GM23338 (cell line): ENCODE measurements at regions not wholly inside any gene's neighbourhood (a gene's known extent, or its start where the extent isn't known, plus 50 kb on each side); places are given as distances from the start of the nearest gene placed in this dataset.

Source experiments
- ATAC-seq: fragments of 200-7000 bp; cut with Tn5 transposase; 3 replicates; pipeline ENCODE4 v1.9.1; 2020
- DNase-seq: peaks from one replicate; pipeline ENCODE4 v3.0.0-alpha.2; 2015; ENCODE audit warnings: low spot score
- H2AFZ ChIP-seq: fragments of 200-600 bp; sonication (generic); 2 replicates; pipeline ENCODE4 v1.8.0; 2016; ENCODE audit warnings: antibody characterized with exemption, mild to moderate bottlenecking, moderate library complexity
- H3F3A ChIP-seq: fragments of 200-600 bp; sonication (generic); replicated peaks from 2 replicates; pipeline ENCODE4 v1.8.0; 2017; ENCODE audit warnings: antibody characterized with exemption, mixed run types, low read depth
- H3K27ac ChIP-seq: fragments of 200-600 bp; sonication (generic); 2 replicates; pipeline ENCODE4 v1.6.1; 2016; ENCODE audit warnings: low read depth
- H3K27me3 ChIP-seq: fragments of 200-600 bp; sonication (generic); 2 replicates; pipeline ENCODE4 v1.8.0; 2016; ENCODE audit warnings: mild to moderate bottlenecking, mixed run types, moderate library complexity; ENCODE audit not compliant: insufficient read depth
- H3K36me3 ChIP-seq: fragments of 200-600 bp; sonication (generic); 2 replicates; pipeline ENCODE4 v1.8.0; 2016; ENCODE audit warnings: mild to moderate bottlenecking; ENCODE audit not compliant: insufficient read depth
- H3K4me1 ChIP-seq: fragments of 200-600 bp; sonication (generic); 2 replicates; pipeline ENCODE4 v1.8.0; 2016; ENCODE audit warnings: mild to moderate bottlenecking, moderate library complexity; ENCODE audit not compliant: insufficient read depth
- H3K4me2 ChIP-seq: fragments of 200-600 bp; sonication (generic); 2 replicates; pipeline ENCODE4 v1.7.1; 2017; ENCODE audit warnings: mixed run types
- H3K4me3 ChIP-seq: fragments of 200-600 bp; sonication (generic); 2 replicates; pipeline ENCODE4 v1.6.1; 2016; ENCODE audit warnings: mixed run types
- H3K79me2 ChIP-seq: fragments of 200-600 bp; sonication (generic); replicated peaks from 2 replicates; pipeline ENCODE4 v1.8.0; 2017; ENCODE audit warnings: mild to moderate bottlenecking; ENCODE audit not compliant: insufficient read depth
- H3K9me2 ChIP-seq: fragments of 200-600 bp; sonication (generic); 2 replicates; pipeline ENCODE4 v1.8.0; 2017; ENCODE audit not compliant: insufficient read depth
- H4K20me1 ChIP-seq: fragments of 200-600 bp; sonication (generic); replicated peaks from 2 replicates; pipeline ENCODE4 v1.8.0; 2017; ENCODE audit warnings: mild to moderate bottlenecking; ENCODE audit not compliant: insufficient read depth
- H3K27ac Mint-ChIP-seq: 2 replicates; pipeline ENCODE4 v1.8.0; 2020; ENCODE audit warnings: inconsistent platforms, mild to moderate bottlenecking, moderate library complexity, mixed read lengths
- H3K27me3 Mint-ChIP-seq: 3 replicates; pipeline ENCODE4 v1.8.0; 2022; ENCODE audit warnings: low read depth, mild to moderate bottlenecking, moderate library complexity, mixed read lengths, inconsistent platforms; ENCODE audit not compliant: insufficient read depth, poor library complexity
- H3K36me3 Mint-ChIP-seq: 3 replicates; pipeline ENCODE4 v1.8.0; 2021; ENCODE audit warnings: low read depth, mild to moderate bottlenecking, inconsistent platforms, moderate library complexity, mixed read lengths
- H3K4me1 Mint-ChIP-seq: 3 replicates; pipeline ENCODE4 v1.8.0; 2020; ENCODE audit warnings: mild to moderate bottlenecking, inconsistent platforms, mixed read lengths
- H3K4me3 Mint-ChIP-seq: 3 replicates; pipeline ENCODE4 v1.8.0; 2021; ENCODE audit warnings: moderate library complexity, mild to moderate bottlenecking, inconsistent platforms, mixed read lengths
- H3K9me3 Mint-ChIP-seq: 3 replicates; pipeline ENCODE4 v1.8.0; 2020; ENCODE audit warnings: moderate library complexity, mild to moderate bottlenecking, inconsistent platforms, mixed read lengths
- CREB1 ChIP-seq: fragments of 250-450 bp; sonication (Bioruptor Pico); IDR thresholded peaks from 2 replicates; pipeline ENCODE4 v1.5.0; 2020; ENCODE audit warnings: low read depth, mild to moderate bottlenecking, moderate library complexity
- EZH2 ChIP-seq: fragments of 200-600 bp; sonication (generic); IDR thresholded peaks from one replicate; pipeline ENCODE4 v1.8.0; 2017; ENCODE audit warnings: antibody characterized with exemption, mild to moderate bottlenecking, low read depth; ENCODE audit not compliant: unreplicated experiment
- EZH2phosphoT487 ChIP-seq: fragments of 200-600 bp; sonication (generic); IDR thresholded peaks from one replicate; pipeline ENCODE4 v1.8.1; 2018; ENCODE audit warnings: antibody characterized with exemption; ENCODE audit not compliant: unreplicated experiment
- JUNB ChIP-seq: IDR thresholded peaks from one replicate; pipeline ENCODE4 v1.6.1; 2016; ENCODE audit warnings: antibody characterized with exemption; ENCODE audit not compliant: unreplicated experiment
- NANOG ChIP-seq: IDR thresholded peaks from 2 replicates; pipeline ENCODE4 v1.6.1; 2016; ENCODE audit warnings: antibody characterized with exemption, borderline replicate concordance
- POLR2AphosphoS5 ChIP-seq: IDR thresholded peaks from 2 replicates; pipeline ENCODE4 v1.6.1; 2016; ENCODE audit warnings: antibody characterized with exemption, low read depth
- STAT1 ChIP-seq: IDR thresholded peaks from one replicate; pipeline ENCODE4 v1.6.1; 2016; ENCODE audit warnings: antibody characterized with exemption; ENCODE audit not compliant: unreplicated experiment
- ZNF114 ChIP-seq: fragments of 250-450 bp; sonication (Bioruptor Pico); IDR thresholded peaks from 2 replicates; pipeline ENCODE4 v1.5.0; 2020; ENCODE audit warnings: mild to moderate bottlenecking, moderate library complexity
- ZNF331 ChIP-seq: fragments of 250-450 bp; sonication (Bioruptor Pico); IDR thresholded peaks from 2 replicates; pipeline ENCODE4 v1.5.0; 2020; ENCODE audit warnings: low read depth, mild to moderate bottlenecking, moderate library complexity
- TF ChIP-seq, protein P1 (sequence below), 2 experiments: fragments of 200-600 bp in 1 of 2; sonication (generic) in 1 of 2; conservative IDR thresholded peaks; 2 replicates each; pipeline versions ENCODE4 v1.5.1 to v1.6.1; 2016 to 2017; ENCODE audit warnings: antibody characterized with exemption in 2 of 2, low read depth in 2 of 2, mild to moderate bottlenecking in 2 of 2, moderate library complexity in 1 of 2
- TF ChIP-seq, protein P2 (sequence below): IDR thresholded peaks from one replicate; pipeline ENCODE4 v1.6.1; 2018; ENCODE audit warnings: antibody characterized with exemption; ENCODE audit not compliant: unreplicated experiment
- TF ChIP-seq, protein P3 (sequence below): IDR thresholded peaks from 2 replicates; pipeline ENCODE4 v1.6.1; 2016; ENCODE audit warnings: antibody characterized with exemption
- TF ChIP-seq, protein P4 (sequence below): fragments of 250-450 bp; sonication (Bioruptor Pico); IDR thresholded peaks from 2 replicates; pipeline ENCODE4 v1.5.0; 2020; ENCODE audit warnings: mild to moderate bottlenecking, moderate library complexity

DNA sequence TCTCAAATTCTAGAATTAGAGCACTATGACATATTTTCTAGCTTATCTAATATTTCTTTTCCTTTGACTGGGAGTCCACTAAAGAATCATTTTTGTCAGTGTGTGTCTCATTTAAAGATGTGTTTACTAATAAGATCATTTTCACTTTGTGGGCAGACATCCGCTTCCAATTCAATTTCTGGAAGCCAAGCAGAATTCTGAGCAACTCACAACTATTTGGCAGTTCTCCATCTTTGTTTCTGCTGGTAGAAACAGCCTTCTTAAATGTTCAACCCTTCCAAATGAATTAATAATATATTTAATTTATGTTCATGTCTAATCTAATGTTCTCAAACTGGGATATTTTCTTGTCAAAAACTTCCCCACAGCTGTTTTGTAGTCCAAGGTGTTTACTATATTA, 411.8 kb downstream of the KCTD12 start:
- Histone ChIP-seq H3K79me2 (no peaks in the 10 kb centered on the region), H3F3A (no peaks in the 10 kb centered on the region), H3K27me3 (no peaks in the 10 kb centered on the region), H3K4me1 (no peaks in the 10 kb centered on the region), H2AFZ (no peak overlapping the region), H3K9me2 (no peaks in the 10 kb centered on the region), H3K4me2 (no peak overlapping the region), H3K4me3 (no peak overlapping the region), H3K27ac (no peak overlapping the region), H3K36me3 (no peaks in the 10 kb centered on the region), H4K20me1 (no peaks in the 10 kb centered on the region)
- Mint-ChIP-seq H3K36me3 (no peaks in the 10 kb centered on the region), H3K4me1 (no peaks in the 10 kb centered on the region), H3K27ac (no peak overlapping the region), H3K4me3 (no peak overlapping the region), H3K9me3 (no peaks in the 10 kb centered on the region; the same call in 1 of the 3 replicates), H3K27me3 (no peaks in the 10 kb centered on the region)
- TF ChIP-seq, protein P1, sequence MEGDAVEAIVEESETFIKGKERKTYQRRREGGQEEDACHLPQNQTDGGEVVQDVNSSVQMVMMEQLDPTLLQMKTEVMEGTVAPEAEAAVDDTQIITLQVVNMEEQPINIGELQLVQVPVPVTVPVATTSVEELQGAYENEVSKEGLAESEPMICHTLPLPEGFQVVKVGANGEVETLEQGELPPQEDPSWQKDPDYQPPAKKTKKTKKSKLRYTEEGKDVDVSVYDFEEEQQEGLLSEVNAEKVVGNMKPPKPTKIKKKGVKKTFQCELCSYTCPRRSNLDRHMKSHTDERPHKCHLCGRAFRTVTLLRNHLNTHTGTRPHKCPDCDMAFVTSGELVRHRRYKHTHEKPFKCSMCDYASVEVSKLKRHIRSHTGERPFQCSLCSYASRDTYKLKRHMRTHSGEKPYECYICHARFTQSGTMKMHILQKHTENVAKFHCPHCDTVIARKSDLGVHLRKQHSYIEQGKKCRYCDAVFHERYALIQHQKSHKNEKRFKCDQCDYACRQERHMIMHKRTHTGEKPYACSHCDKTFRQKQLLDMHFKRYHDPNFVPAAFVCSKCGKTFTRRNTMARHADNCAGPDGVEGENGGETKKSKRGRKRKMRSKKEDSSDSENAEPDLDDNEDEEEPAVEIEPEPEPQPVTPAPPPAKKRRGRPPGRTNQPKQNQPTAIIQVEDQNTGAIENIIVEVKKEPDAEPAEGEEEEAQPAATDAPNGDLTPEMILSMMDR (conservative IDR thresholded peaks at IDR 0.05; ENCODE audit: low read depth in 2 of 2): no peak
- TF ChIP-seq ZNF331 (no peak), EZH2 (no peak), EZH2phosphoT487 (no peak), JUNB (no peak), NANOG (no peak), ZNF114 (CRISPR knock-in tag) (no peak), STAT1 (no peak), POLR2AphosphoS5 (no peak), CREB1 (no peak)
- TF ChIP-seq, protein P2, sequence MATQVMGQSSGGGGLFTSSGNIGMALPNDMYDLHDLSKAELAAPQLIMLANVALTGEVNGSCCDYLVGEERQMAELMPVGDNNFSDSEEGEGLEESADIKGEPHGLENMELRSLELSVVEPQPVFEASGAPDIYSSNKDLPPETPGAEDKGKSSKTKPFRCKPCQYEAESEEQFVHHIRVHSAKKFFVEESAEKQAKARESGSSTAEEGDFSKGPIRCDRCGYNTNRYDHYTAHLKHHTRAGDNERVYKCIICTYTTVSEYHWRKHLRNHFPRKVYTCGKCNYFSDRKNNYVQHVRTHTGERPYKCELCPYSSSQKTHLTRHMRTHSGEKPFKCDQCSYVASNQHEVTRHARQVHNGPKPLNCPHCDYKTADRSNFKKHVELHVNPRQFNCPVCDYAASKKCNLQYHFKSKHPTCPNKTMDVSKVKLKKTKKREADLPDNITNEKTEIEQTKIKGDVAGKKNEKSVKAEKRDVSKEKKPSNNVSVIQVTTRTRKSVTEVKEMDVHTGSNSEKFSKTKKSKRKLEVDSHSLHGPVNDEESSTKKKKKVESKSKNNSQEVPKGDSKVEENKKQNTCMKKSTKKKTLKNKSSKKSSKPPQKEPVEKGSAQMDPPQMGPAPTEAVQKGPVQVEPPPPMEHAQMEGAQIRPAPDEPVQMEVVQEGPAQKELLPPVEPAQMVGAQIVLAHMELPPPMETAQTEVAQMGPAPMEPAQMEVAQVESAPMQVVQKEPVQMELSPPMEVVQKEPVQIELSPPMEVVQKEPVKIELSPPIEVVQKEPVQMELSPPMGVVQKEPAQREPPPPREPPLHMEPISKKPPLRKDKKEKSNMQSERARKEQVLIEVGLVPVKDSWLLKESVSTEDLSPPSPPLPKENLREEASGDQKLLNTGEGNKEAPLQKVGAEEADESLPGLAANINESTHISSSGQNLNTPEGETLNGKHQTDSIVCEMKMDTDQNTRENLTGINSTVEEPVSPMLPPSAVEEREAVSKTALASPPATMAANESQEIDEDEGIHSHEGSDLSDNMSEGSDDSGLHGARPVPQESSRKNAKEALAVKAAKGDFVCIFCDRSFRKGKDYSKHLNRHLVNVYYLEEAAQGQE: no peak
- TF ChIP-seq, protein P3, sequence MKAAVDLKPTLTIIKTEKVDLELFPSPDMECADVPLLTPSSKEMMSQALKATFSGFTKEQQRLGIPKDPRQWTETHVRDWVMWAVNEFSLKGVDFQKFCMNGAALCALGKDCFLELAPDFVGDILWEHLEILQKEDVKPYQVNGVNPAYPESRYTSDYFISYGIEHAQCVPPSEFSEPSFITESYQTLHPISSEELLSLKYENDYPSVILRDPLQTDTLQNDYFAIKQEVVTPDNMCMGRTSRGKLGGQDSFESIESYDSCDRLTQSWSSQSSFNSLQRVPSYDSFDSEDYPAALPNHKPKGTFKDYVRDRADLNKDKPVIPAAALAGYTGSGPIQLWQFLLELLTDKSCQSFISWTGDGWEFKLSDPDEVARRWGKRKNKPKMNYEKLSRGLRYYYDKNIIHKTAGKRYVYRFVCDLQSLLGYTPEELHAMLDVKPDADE: no peak
- TF ChIP-seq, protein P4, sequence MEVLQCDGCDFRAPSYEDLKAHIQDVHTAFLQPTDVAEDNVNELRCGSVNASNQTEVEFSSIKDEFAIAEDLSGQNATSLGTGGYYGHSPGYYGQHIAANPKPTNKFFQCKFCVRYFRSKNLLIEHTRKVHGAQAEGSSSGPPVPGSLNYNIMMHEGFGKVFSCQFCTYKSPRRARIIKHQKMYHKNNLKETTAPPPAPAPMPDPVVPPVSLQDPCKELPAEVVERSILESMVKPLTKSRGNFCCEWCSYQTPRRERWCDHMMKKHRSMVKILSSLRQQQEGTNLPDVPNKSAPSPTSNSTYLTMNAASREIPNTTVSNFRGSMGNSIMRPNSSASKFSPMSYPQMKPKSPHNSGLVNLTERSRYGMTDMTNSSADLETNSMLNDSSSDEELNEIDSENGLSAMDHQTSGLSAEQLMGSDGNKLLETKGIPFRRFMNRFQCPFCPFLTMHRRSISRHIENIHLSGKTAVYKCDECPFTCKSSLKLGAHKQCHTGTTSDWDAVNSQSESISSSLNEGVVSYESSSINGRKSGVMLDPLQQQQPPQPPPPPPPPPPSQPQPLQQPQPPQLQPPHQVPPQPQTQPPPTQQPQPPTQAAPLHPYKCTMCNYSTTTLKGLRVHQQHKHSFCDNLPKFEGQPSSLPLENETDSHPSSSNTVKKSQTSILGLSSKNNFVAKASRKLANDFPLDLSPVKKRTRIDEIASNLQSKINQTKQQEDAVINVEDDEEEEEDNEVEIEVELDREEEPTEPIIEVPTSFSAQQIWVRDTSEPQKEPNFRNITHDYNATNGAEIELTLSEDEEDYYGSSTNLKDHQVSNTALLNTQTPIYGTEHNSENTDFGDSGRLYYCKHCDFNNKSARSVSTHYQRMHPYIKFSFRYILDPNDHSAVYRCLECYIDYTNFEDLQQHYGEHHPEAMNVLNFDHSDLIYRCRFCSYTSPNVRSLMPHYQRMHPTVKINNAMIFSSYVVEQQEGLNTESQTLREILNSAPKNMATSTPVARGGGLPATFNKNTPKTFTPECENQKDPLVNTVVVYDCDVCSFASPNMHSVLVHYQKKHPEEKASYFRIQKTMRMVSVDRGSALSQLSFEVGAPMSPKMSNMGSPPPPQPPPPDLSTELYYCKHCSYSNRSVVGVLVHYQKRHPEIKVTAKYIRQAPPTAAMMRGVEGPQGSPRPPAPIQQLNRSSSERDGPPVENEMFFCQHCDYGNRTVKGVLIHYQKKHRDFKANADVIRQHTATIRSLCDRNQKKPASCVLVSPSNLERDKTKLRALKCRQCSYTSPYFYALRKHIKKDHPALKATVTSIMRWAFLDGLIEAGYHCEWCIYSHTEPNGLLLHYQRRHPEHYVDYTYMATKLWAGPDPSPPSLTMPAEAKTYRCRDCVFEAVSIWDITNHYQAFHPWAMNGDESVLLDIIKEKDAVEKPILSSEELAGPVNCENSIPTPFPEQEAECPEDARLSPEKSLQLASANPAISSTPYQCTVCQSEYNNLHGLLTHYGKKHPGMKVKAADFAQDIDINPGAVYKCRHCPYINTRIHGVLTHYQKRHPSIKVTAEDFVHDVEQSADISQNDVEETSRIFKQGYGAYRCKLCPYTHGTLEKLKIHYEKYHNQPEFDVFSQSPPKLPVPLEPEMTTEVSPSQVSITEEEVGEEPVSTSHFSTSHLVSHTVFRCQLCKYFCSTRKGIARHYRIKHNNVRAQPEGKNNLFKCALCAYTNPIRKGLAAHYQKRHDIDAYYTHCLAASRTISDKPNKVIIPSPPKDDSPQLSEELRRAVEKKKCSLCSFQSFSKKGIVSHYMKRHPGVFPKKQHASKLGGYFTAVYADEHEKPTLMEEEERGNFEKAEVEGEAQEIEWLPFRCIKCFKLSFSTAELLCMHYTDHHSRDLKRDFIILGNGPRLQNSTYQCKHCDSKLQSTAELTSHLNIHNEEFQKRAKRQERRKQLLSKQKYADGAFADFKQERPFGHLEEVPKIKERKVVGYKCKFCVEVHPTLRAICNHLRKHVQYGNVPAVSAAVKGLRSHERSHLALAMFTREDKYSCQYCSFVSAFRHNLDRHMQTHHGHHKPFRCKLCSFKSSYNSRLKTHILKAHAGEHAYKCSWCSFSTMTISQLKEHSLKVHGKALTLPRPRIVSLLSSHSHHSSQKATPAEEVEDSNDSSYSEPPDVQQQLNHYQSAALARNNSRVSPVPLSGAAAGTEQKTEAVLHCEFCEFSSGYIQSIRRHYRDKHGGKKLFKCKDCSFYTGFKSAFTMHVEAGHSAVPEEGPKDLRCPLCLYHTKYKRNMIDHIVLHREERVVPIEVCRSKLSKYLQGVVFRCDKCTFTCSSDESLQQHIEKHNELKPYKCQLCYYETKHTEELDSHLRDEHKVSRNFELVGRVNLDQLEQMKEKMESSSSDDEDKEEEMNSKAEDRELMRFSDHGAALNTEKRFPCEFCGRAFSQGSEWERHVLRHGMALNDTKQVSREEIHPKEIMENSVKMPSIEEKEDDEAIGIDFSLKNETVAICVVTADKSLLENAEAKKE (CRISPR knock-in tag): no peak
- DNase-seq (no peak), ATAC-seq (no peak)
